ENCODE measurements at regions not wholly inside any gene's neighbourhood (a gene's known extent, or its start where the extent isn't known, plus 50 kb on each side); places are given as distances from the start of the nearest gene placed in this dataset.

- TF ChIP-seq POLR2A (IDR thresholded peaks at IDR 0.05) = no peak
- TF ChIP-seq, protein P1, sequence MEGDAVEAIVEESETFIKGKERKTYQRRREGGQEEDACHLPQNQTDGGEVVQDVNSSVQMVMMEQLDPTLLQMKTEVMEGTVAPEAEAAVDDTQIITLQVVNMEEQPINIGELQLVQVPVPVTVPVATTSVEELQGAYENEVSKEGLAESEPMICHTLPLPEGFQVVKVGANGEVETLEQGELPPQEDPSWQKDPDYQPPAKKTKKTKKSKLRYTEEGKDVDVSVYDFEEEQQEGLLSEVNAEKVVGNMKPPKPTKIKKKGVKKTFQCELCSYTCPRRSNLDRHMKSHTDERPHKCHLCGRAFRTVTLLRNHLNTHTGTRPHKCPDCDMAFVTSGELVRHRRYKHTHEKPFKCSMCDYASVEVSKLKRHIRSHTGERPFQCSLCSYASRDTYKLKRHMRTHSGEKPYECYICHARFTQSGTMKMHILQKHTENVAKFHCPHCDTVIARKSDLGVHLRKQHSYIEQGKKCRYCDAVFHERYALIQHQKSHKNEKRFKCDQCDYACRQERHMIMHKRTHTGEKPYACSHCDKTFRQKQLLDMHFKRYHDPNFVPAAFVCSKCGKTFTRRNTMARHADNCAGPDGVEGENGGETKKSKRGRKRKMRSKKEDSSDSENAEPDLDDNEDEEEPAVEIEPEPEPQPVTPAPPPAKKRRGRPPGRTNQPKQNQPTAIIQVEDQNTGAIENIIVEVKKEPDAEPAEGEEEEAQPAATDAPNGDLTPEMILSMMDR (IDR thresholded peaks at IDR 0.05) = no peak
- Histone ChIP-seq H3K4me1 (peaks cover 0 to 5% (median 0%) of the 10 kb centered on the region in 12 donors), H3K27ac (no peak overlapping the region), H3K9me3 (no peaks in the 10 kb centered on the region), H3K27me3 (no peaks in the 10 kb centered on the region), H3K36me3 (no peaks in the 10 kb centered on the region), H3K4me3 (no peak overlapping the region)
- intact Hi-C loops (cut with DNase I) = no loop called here
- ATAC-seq (no peak), DNase-seq (no peak)
- WGBS, 4 donors = 65 to 84% (median 79%) methylated on average over 3 of the region's 3 CpGs
Measured at GRCh38 chr9:109718861-109719260, 61.1 kb upstream of the PALM2AKAP2 start.

DNA sequence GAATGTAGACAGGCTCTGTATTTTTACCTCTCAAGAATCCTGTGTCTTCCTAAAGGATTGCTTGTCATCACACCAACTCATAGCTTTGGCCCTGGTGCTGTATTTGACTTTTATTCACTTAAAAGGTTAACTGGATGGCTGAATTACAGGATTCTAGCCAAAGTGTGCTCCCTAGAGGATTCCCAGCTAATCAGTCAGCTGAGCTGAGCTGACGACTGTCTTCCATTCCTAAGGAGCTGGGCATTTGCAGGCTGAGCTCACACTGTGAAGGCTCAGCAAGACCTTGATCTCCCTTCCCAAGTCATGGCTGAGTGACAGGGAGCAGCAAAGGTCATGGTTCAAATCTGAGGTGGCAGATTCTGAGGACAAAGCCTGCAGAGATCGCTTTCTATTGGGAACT lies 59.0 kb upstream of the PALM2AKAP2 start:
- TF ChIP-seq POLR2A (IDR thresholded peaks at IDR 0.05) = no peak
- TF ChIP-seq, protein P1 (IDR thresholded peaks at IDR 0.05) = no peak
- intact Hi-C loops (cut with DNase I) = loop anchor here in 1 of 10 donors (10.0 kb wide), 1 partner anchor 54 kb away; no protein-coding TSS in a partner anchor
- H3K36me3 ChIP-seq = no peaks in the 10 kb centered on the region
- no peak overlapping the region for H3K27ac ChIP-seq
- 43 to 54% (median 46%) methylated on average over 2 of the region's 2 CpGs for WGBS, 4 donors
- H3K27me3 ChIP-seq = no peaks in the 10 kb centered on the region
- H3K4me3 ChIP-seq = no peak overlapping the region
- ATAC-seq (peak in 1 of 4 donors; percentile 41), DNase-seq (no peak)
- no peaks in the 10 kb centered on the region for H3K9me3 ChIP-seq
- peaks cover 0 to 5% (median 0%) of the 10 kb centered on the region in 12 donors for H3K4me1 ChIP-seq

DNA sequence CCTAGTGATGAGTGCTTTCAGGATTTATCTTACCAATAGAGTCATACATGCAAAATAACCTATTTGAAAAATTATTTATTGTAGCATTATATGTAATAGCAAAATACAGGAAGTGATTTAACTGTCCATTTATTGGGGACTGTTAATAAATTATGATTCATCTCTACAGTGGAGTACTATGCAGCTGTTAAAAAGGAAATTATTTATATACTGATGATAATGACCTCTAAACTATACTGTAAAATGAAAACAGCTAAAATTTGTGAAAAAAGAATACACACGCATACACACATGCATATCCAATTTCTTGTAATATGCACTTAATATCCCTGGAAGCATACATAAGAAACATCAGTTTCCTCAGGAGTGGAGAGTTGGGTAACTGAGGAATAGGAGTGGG lies 58.0 kb upstream of the PALM2AKAP2 start:
- no peaks in the 10 kb centered on the region for H3K27me3 ChIP-seq
- ATAC-seq = no peak
- no peaks in the 10 kb centered on the region for H3K9me3 ChIP-seq
- no peak for DNase-seq
- H3K27ac ChIP-seq = no peak overlapping the region
- H3K36me3 ChIP-seq = no peaks in the 10 kb centered on the region
- TF ChIP-seq POLR2A (IDR thresholded peaks at IDR 0.05) = no peak
- TF ChIP-seq, protein P1 (IDR thresholded peaks at IDR 0.05) = no peak
- no peak overlapping the region for H3K4me3 ChIP-seq
- peaks cover 0 to 5% (median 0%) of the 10 kb centered on the region in 12 donors for H3K4me1 ChIP-seq
- 89 to 98% (median 96%) methylated on average over 1 of the region's 1 CpG for WGBS, 4 donors
- intact Hi-C loops (cut with DNase I) = loop anchor here in 1 of 10 donors (10.0 kb wide), 1 partner anchor 53 kb away; no protein-coding TSS in a partner anchor

GRCh38 chr9:109723781-109724180 lies 56.2 kb upstream of the PALM2AKAP2 start:
- TF ChIP-seq, protein P1 (IDR thresholded peaks at IDR 0.05) = no peak
- TF ChIP-seq POLR2A (IDR thresholded peaks at IDR 0.05) = no peak
- intact Hi-C loops (cut with DNase I) = loop anchor here in 1 of 10 donors (10.0 kb wide), 1 partner anchor 51 kb away; no protein-coding TSS in a partner anchor
- no peak overlapping the region for H3K27ac ChIP-seq
- no peak overlapping the region for H3K4me3 ChIP-seq
- WGBS, 4 donors = 67 to 80% (median 74%) methylated on average over 2 of the region's 2 CpGs
- H3K4me1 ChIP-seq = peaks cover 0 to 6% (median 0%) of the 10 kb centered on the region in 12 donors
- H3K36me3 ChIP-seq = no peaks in the 10 kb centered on the region
- DNase-seq (no peak), ATAC-seq (no peak)
- no peaks in the 10 kb centered on the region for H3K9me3 ChIP-seq
- no peaks in the 10 kb centered on the region for H3K27me3 ChIP-seq

All from heart left ventricle (tissue), 16 donors.